K562 (cell line): ENCODE measurements at regions not wholly inside any gene's neighbourhood (a gene's known extent, or its start where the extent isn't known, plus 50 kb on each side); places are given as distances from the start of the nearest gene placed in this dataset.

Experiments used
- ATAC-seq: fragments of 200-7000 bp; cut with Tn5 transposase; 3 replicates; pipeline ENCODE4 v1.9.1; 2020; ENCODE audit warnings: moderate library complexity
- BruUV-seq: library from RNA; stranded (reverse); fragments of 400-500 nt; replicated peaks from 2 replicates; lab custom pipeline; 2021; lab: Mats Ljungman, UMichigan
- CTCF ChIA-PET: fragments of 300-600 bp; formaldehyde crosslinking; extraction: SDS; loops from one replicate; lab custom pipeline; 2021; ENCODE audit warnings: low intra/inter-chr PET ratio; lab: Yijun Ruan, JAX
- POLR2A ChIA-PET: fragments of 300-600, 350-650 bp; sonication (Branson Sonifier 250); formaldehyde crosslinking; extraction: SDS; loops from one replicate; lab custom pipeline; 2021; ENCODE audit warnings: antibody characterized with exemption, inconsistent platforms; lab: Yijun Ruan, JAX
- DNase-seq, 4 experiments: peaks; one replicate each; pipeline versions ENCODE4 v3.0.0 to v3.0.0-alpha.2; 2011 to 2018; ENCODE audit warnings: low spot score in 3 of 4, mixed read lengths in 3 of 4; ENCODE audit errors: extremely low read depth in 1 of 4
- FAIRE-seq: peaks from 2 replicates; lab custom pipeline; 2011; peaks lifted over from hg19 to GRCh38; lab: Jason Lieb, UNC
- H2AFZ ChIP-seq: 2 replicates; pipeline ENCODE4 v1.6.0; 2011; ENCODE audit warnings: low read depth, low read length, control low read depth, inconsistent platforms
- H3K27ac ChIP-seq: fragments of 200-600 bp; 3 replicates; pipeline ENCODE4 v1.8.0; 2011; ENCODE audit warnings: low read depth, mild to moderate bottlenecking, control low read depth, inconsistent platforms, low read length, moderate library complexity, mixed read lengths; ENCODE audit errors: extremely low read depth
- H3K27me3 ChIP-seq, 2 experiments: fragments of 300-600 bp in 1 of 2; 2 replicates in 1 of 2; 3 replicates in 1 of 2; pipeline versions ENCODE4 v1.6.0 to v1.8.0; 2011; ENCODE audit warnings: inconsistent platforms in 2 of 2, low read length in 2 of 2, mild to moderate bottlenecking in 1 of 2, mixed read lengths in 1 of 2, moderate library complexity in 1 of 2; ENCODE audit not compliant: control insufficient read depth in 2 of 2, insufficient read depth in 2 of 2
- H3K36me3 ChIP-seq: fragments of 300-600 bp; 3 replicates; pipeline ENCODE4 v1.8.0; 2011; ENCODE audit warnings: mild to moderate bottlenecking, low read length, inconsistent platforms; ENCODE audit not compliant: control insufficient read depth, insufficient read depth
- H3K4me1 ChIP-seq, 2 experiments: fragments of 200-600 bp in 1 of 2; replicated peaks in 1 of 2; 2 replicates in 1 of 2; 3 replicates in 1 of 2; pipeline versions ENCODE4 v1.5.1 to v1.8.0; 2011; ENCODE audit warnings: inconsistent platforms in 2 of 2, low read length in 2 of 2, mild to moderate bottlenecking in 1 of 2, mixed read lengths in 1 of 2, moderate library complexity in 1 of 2; ENCODE audit not compliant: control insufficient read depth in 2 of 2, insufficient read depth in 2 of 2
- H3K4me2 ChIP-seq: 2 replicates; pipeline ENCODE4 v1.6.1; 2011; ENCODE audit warnings: low read length, control low read depth, inconsistent platforms, mixed read lengths; ENCODE audit not compliant: insufficient read depth
- H3K4me3 ChIP-seq: fragments of 200-600 bp; sonication (generic), shearing (Covaris generic); 2 replicates; pipeline ENCODE4 v1.5.1; 2016; ENCODE audit warnings: control low read depth, inconsistent platforms
- H3K79me2 ChIP-seq: fragments of 200-600 bp; 3 replicates; pipeline ENCODE4 v1.8.0; 2011; ENCODE audit warnings: low read length, inconsistent platforms; ENCODE audit not compliant: control insufficient read depth, insufficient read depth
- H3K9ac ChIP-seq, 2 experiments: 2 replicates each; pipeline versions ENCODE4 v1.6.0 to v1.6.1; 2011; ENCODE audit warnings: low read depth in 2 of 2, low read length in 2 of 2, control low read depth in 1 of 2, inconsistent platforms in 1 of 2, mild to moderate bottlenecking in 1 of 2, mixed read lengths in 1 of 2; ENCODE audit not compliant: insufficient read depth in 1 of 2
- H3K9me1 ChIP-seq: one replicate; pipeline ENCODE4 v1.6.0; 2011; ENCODE audit warnings: inconsistent platforms, mild to moderate bottlenecking, low read length, moderate library complexity; ENCODE audit not compliant: control insufficient read depth, insufficient read depth
- H3K9me3 ChIP-seq: replicated peaks from 2 replicates; pipeline ENCODE4 v1.5.1; 2011; ENCODE audit warnings: low read depth, low read length, inconsistent platforms; ENCODE audit not compliant: control insufficient read depth, insufficient read depth
- H4K20me1 ChIP-seq: replicated peaks from 2 replicates; pipeline ENCODE4 v1.6.1; 2011; ENCODE audit warnings: low read length, inconsistent platforms, mixed read lengths; ENCODE audit not compliant: control insufficient read depth, insufficient read depth
- DPF2 ChIP-seq: fragments of 450-650 bp; IDR thresholded peaks from 2 replicates; pipeline ENCODE4 v1.6.1; 2016
- FOXK2 ChIP-seq, 2 experiments: fragments of 450-650 bp; IDR thresholded peaks in 1 of 2; conservative IDR thresholded peaks in 1 of 2; 2 replicates each; pipeline ENCODE4 v1.6.1; 2016; ENCODE audit warnings: low read depth in 2 of 2, mild to moderate bottlenecking in 1 of 2
- FUS ChIP-seq: fragments of 200-400 bp; formaldehyde crosslinking; optimal IDR thresholded peaks from 2 replicates; pipeline ENCODE3; 2017; ENCODE audit warnings: low read depth, low read length
- NFRKB ChIP-seq: fragments of 450-650 bp; IDR thresholded peaks from 2 replicates; pipeline ENCODE4 v1.6.1; 2016; ENCODE audit warnings: low read depth
- RHOXF2B ChIP-seq: fragments of 250-450 bp; sonication (Bioruptor Pico); conservative IDR thresholded peaks from 2 replicates; pipeline ENCODE4 v1.5.1; 2021
- SMAD3 ChIP-seq: fragments of 450-650 bp; formaldehyde crosslinking; conservative IDR thresholded peaks from 2 replicates; pipeline ENCODE4 v1.4.0; 2020; ENCODE audit warnings: mild to moderate bottlenecking
- SRSF9 ChIP-seq: fragments of 200-400 bp; formaldehyde crosslinking; IDR thresholded peaks from 2 replicates; pipeline ENCODE4 v1.6.1; 2017; ENCODE audit warnings: low read depth, low read length, borderline replicate concordance
- ZNF274 ChIP-seq: IDR thresholded peaks from 2 replicates; pipeline ENCODE4 v1.6.1; 2011; ENCODE audit warnings: low read depth, mild to moderate bottlenecking, low read length, moderate library complexity, borderline replicate concordance
- WGBS: fragments of 100-300 bp; shearing (Covaris generic); methylation state at CpG from one replicate; pipeline ENCODE4 v1.1.6; 2016; ENCODE audit warnings: low coverage, mixed read lengths; ENCODE audit not compliant: insufficient coverage; ENCODE audit errors: missing lambda C conversion rate; 5-methylcytosine and 5-hydroxymethylcytosine counted together
- in situ Hi-C: fragments of 300-500 bp; cut with MboI; formaldehyde crosslinking; loops from 4 replicates; pipeline ENCODE4 v1.15.0; 2018; ENCODE audit warnings: inconsistent platforms, mixed read lengths
- intact Hi-C: fragments of 100-400 bp; cut with micrococcal nuclease; formaldehyde crosslinking; loops from 2 replicates; pipeline ENCODE4 v1.14.2; 2022
- TF ChIP-seq, protein P1 (sequence below): sonication (generic); formaldehyde crosslinking; IDR thresholded peaks from 2 replicates; pipeline ENCODE4 v1.8.0; 2022; ENCODE audit warnings: mild to moderate bottlenecking, missing genetic modification reagents
- TF ChIP-seq, protein P2 (sequence below): fragments of 150-350 bp; IDR thresholded peaks from 2 replicates; pipeline ENCODE4 v1.6.1; 2014; ENCODE audit warnings: low read depth, mild to moderate bottlenecking, low read length, borderline replicate concordance
- TF ChIP-seq, protein P3 (sequence below): fragments of 450-650 bp; formaldehyde crosslinking; IDR thresholded peaks from 2 replicates; pipeline ENCODE4 v1.4.0; 2022; ENCODE audit warnings: mild to moderate bottlenecking, moderate library complexity
- TF ChIP-seq, protein P4 (sequence below): fragments of 450-650 bp; IDR thresholded peaks from one replicate; pipeline ENCODE4 v1.6.1; 2018; ENCODE audit warnings: mild to moderate bottlenecking, moderate library complexity; ENCODE audit not compliant: partially characterized antibody

DNA sequence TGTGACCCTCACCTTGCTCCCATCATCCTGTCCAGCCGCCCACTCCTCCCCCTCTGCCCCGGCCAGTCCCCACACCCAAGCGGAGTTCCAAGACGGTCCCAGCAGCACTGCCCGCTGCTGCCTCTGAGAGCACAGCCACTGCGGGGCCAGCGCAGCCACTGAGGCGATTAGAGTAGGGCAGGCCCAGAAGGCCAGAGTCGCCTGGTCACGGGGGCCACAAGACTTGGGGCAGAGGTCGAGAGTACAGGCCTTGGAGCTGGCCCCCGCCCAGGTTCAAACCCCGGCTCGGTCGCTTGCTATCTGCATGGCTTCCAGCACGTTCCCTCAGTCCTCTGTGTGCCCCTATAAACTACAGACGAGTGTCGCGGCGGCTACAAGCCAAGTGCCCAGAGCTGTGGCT lies 53.2 kb upstream of the ADRA2C start:
- CTCF ChIA-PET, result no interaction called here
- Histone ChIP-seq H3K9ac (no peak overlapping the region), H3K9me3 (no peaks in the 10 kb centered on the region), H3K36me3 (no peaks in the 10 kb centered on the region), H3K27ac (no peak overlapping the region), H3K4me3 (no peak overlapping the region), H3K4me1 (no peaks in the 10 kb centered on the region), H3K9me1 (no peaks in the 10 kb centered on the region), H3K27me3 (peaks cover 7 to 77% of the 10 kb centered on the region in 2 experiments; a peak in 4 of 5 replicates), H3K4me2 (no peak overlapping the region), H4K20me1 (peaks cover 4% of the 10 kb centered on the region), H2AFZ (no peak overlapping the region), H3K79me2 (no peaks in the 10 kb centered on the region)
- intact Hi-C loops (no loop called here), in situ Hi-C loops (no loop called here)
- under 1% methylated on average over 18 of the region's 20 CpGs for WGBS
- DNase-seq (no peak), ATAC-seq (no peak), FAIRE-seq (no peak)
- TF ChIP-seq FUS, result no peak
- no peak for TF ChIP-seq NFRKB
- no peak for TF ChIP-seq FOXK2 (conservative IDR thresholded peaks at IDR 0.05 in 1 of 2, IDR thresholded peaks at IDR 0.05 in 1 of 2; ENCODE audit: low read depth in 2 of 2)
- TF ChIP-seq, protein P1, sequence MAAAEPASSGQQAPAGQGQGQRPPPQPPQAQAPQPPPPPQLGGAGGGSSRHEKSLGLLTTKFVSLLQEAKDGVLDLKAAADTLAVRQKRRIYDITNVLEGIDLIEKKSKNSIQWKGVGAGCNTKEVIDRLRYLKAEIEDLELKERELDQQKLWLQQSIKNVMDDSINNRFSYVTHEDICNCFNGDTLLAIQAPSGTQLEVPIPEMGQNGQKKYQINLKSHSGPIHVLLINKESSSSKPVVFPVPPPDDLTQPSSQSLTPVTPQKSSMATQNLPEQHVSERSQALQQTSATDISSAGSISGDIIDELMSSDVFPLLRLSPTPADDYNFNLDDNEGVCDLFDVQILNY (CRISPR knock-in tag), result no peak
- TF ChIP-seq, protein P2, sequence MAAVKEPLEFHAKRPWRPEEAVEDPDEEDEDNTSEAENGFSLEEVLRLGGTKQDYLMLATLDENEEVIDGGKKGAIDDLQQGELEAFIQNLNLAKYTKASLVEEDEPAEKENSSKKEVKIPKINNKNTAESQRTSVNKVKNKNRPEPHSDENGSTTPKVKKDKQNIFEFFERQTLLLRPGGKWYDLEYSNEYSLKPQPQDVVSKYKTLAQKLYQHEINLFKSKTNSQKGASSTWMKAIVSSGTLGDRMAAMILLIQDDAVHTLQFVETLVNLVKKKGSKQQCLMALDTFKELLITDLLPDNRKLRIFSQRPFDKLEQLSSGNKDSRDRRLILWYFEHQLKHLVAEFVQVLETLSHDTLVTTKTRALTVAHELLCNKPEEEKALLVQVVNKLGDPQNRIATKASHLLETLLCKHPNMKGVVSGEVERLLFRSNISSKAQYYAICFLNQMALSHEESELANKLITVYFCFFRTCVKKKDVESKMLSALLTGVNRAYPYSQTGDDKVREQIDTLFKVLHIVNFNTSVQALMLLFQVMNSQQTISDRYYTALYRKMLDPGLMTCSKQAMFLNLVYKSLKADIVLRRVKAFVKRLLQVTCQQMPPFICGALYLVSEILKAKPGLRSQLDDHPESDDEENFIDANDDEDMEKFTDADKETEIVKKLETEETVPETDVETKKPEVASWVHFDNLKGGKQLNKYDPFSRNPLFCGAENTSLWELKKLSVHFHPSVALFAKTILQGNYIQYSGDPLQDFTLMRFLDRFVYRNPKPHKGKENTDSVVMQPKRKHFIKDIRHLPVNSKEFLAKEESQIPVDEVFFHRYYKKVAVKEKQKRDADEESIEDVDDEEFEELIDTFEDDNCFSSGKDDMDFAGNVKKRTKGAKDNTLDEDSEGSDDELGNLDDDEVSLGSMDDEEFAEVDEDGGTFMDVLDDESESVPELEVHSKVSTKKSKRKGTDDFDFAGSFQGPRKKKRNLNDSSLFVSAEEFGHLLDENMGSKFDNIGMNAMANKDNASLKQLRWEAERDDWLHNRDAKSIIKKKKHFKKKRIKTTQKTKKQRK, result no peak
- TF ChIP-seq, protein P3, sequence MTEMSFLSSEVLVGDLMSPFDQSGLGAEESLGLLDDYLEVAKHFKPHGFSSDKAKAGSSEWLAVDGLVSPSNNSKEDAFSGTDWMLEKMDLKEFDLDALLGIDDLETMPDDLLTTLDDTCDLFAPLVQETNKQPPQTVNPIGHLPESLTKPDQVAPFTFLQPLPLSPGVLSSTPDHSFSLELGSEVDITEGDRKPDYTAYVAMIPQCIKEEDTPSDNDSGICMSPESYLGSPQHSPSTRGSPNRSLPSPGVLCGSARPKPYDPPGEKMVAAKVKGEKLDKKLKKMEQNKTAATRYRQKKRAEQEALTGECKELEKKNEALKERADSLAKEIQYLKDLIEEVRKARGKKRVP (CRISPR knock-in tag), result no peak
- TF ChIP-seq DPF2, result no peak
- no peak for TF ChIP-seq RHOXF2B (CRISPR knock-in tag)
- TF ChIP-seq SMAD3 (CRISPR knock-in tag), result no peak
- TF ChIP-seq, protein P4, sequence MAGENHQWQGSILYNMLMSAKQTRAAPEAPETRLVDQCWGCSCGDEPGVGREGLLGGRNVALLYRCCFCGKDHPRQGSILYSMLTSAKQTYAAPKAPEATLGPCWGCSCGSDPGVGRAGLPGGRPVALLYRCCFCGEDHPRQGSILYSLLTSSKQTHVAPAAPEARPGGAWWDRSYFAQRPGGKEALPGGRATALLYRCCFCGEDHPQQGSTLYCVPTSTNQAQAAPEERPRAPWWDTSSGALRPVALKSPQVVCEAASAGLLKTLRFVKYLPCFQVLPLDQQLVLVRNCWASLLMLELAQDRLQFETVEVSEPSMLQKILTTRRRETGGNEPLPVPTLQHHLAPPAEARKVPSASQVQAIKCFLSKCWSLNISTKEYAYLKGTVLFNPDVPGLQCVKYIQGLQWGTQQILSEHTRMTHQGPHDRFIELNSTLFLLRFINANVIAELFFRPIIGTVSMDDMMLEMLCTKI, result no peak
- no peak for TF ChIP-seq ZNF274
- TF ChIP-seq SRSF9, result no peak
- no TSS peak for BruUV-seq
- POLR2A ChIA-PET, result no interaction called here
